ENCODE measurements at regions not wholly inside any gene's neighbourhood (a gene's known extent, or its start where the extent isn't known, plus 50 kb on each side); places are given as distances from the start of the nearest gene placed in this dataset.
"Not testable (repeated sequence)": the region's sequence is repeated elsewhere in the genome, so short reads cannot be mapped to it uniquely, and the experiment has no call there.

DNA sequence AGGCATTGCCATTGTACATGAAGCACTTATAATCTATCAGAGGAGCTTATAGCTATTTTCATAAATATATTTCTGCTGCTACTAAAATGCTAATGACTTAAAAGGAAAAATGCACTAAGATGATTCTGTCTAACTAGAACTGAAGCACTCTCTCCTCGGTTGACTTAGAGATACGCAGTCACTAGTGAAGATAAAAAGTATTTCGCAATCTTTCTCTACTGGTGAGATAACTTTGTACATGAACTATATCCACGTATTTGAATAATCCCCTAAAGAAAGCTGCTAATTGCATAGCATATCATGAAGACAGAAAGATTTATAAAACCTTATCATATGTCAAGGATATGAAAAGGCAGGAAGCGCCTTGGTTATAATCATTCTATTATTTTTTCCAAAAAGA is 658.1 kb upstream of the PRMT6 start:
- TF ChIP-seq, protein P1, sequence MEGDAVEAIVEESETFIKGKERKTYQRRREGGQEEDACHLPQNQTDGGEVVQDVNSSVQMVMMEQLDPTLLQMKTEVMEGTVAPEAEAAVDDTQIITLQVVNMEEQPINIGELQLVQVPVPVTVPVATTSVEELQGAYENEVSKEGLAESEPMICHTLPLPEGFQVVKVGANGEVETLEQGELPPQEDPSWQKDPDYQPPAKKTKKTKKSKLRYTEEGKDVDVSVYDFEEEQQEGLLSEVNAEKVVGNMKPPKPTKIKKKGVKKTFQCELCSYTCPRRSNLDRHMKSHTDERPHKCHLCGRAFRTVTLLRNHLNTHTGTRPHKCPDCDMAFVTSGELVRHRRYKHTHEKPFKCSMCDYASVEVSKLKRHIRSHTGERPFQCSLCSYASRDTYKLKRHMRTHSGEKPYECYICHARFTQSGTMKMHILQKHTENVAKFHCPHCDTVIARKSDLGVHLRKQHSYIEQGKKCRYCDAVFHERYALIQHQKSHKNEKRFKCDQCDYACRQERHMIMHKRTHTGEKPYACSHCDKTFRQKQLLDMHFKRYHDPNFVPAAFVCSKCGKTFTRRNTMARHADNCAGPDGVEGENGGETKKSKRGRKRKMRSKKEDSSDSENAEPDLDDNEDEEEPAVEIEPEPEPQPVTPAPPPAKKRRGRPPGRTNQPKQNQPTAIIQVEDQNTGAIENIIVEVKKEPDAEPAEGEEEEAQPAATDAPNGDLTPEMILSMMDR (IDR thresholded peaks at IDR 0.05; ENCODE audit: insufficient read depth, low read depth, low read length, missing control alignments): no peak
- DNase-seq (ENCODE audit: low read depth): no peak
- no peak overlapping the region for H3K4me3 ChIP-seq (ENCODE audit: low read depth, low read length)

DNA sequence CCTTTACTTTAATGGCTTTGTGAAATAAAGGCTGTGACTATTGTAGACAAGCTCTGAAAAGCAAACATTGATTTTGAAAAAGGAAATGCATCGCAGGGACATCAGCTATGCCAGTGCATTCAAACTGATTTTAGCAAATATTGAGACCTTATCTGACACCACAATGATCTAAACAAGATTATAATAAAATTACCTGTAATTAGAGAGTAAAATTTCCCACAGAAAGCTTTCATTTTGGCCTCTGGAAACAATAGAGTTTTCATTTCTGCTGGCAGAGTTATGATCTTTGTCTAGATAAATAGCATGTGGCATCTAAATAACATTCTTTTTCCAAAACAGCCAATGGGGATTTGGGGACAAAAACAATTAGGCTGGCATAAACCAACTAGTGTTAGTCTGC is 650.4 kb upstream of the PRMT6 start:
- no peak for DNase-seq (ENCODE audit: low read depth)
- H3K4me3 ChIP-seq (ENCODE audit: low read depth, low read length): no peak overlapping the region
- TF ChIP-seq, protein P1 (IDR thresholded peaks at IDR 0.05; ENCODE audit: insufficient read depth, low read depth, low read length, missing control alignments): no peak

DNA sequence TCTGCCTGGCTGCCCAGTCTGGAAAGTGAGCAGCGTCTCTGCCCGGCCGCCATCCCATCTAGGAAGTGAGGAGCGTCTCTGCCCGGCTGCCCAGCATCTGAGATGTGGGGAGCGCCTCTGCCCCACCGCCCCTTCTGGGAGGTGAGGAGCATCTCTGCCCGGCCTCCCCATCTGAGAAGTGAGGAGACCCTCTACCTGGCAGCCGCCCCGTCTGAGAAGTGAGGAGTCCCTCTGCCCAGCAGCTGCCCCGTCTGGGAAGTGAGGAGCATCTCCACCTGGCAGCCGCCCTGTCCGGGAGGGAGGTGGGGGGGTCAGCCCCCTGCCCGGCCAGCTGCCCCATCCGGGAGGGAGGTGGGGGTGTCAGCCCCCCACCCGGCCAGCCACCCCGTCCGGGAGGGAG is 644.2 kb upstream of the PRMT6 start:
- H3K4me3 ChIP-seq (ENCODE audit: low read depth, low read length); DNase-seq (ENCODE audit: low read depth): not testable (repeated sequence)

DNA sequence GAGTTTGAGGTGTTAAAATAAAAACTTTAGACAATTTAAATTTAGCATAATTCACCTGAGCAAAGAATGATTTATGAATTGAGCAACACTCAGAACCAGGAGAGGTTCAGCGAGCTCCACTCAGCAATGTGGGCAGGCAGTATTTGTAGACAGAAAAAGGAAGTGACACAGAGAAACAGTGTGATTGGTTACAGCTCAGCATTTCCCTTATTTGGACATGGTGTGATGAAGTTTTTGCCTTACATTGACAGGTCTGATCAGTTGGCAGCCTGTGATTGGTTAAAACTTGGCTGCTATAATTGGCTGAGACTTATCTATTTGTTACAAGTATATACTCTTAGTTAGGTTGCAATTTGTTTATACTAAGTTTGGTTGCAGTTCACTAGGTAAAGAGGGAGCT is 621.2 kb upstream of the PRMT6 start:
- TF ChIP-seq, protein P1 (IDR thresholded peaks at IDR 0.05; ENCODE audit: insufficient read depth, low read depth, low read length, missing control alignments): no peak

DNA sequence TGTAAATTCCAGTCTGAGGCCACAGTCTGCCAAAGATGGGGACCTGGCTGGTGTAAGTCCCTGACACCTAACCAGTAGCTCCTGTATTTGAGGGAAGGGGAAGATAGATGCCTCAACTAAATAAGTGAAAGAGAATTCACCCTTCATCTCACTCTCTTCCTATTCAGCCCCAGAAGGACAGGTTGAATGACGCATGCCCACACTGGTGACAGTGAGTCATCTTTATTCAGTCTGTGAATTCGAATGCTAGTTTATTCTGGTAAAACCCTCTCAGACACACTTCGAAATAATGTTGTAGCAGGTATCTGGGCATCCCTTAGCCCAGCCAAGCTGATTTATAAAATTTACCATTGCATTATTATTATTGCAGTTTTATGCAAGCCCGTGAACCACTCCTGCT is 617.0 kb upstream of the PRMT6 start:
- H3K4me3 ChIP-seq (ENCODE audit: low read depth, low read length): no peak overlapping the region
- TF ChIP-seq, protein P1 (IDR thresholded peaks at IDR 0.05; ENCODE audit: insufficient read depth, low read depth, low read length, missing control alignments): no peak
- no peak for DNase-seq (ENCODE audit: low read depth)

More for the DNA sequence above, 621.2 kb upstream of the PRMT6 start:
- DNase-seq (ENCODE audit: low read depth): no peak
- no peak overlapping the region for H3K4me3 ChIP-seq (ENCODE audit: low read depth, low read length)

DNA sequence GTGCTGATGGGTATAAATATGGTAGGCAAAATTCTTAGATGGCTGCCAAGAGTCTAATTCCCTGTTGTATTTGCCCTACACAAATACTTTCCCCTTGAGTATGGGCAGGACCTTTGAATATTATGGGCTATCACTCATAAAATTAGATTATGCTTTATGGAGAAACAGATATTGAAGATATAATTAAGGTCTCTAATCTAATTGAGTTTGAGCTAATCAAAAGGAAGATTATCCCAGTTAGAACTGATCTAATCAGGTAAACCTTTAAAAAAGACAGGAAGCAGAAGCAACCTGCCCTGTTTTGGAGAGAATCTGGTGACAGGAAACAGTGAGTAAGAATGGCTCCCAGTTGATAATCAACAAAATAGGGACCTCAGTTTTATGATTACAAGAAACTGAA is 609.0 kb upstream of the PRMT6 start:
- TF ChIP-seq, protein P1 (IDR thresholded peaks at IDR 0.05; ENCODE audit: insufficient read depth, low read depth, low read length, missing control alignments): no peak
- no peak for DNase-seq (ENCODE audit: low read depth)
- no peak overlapping the region for H3K4me3 ChIP-seq (ENCODE audit: low read depth, low read length)

DNA sequence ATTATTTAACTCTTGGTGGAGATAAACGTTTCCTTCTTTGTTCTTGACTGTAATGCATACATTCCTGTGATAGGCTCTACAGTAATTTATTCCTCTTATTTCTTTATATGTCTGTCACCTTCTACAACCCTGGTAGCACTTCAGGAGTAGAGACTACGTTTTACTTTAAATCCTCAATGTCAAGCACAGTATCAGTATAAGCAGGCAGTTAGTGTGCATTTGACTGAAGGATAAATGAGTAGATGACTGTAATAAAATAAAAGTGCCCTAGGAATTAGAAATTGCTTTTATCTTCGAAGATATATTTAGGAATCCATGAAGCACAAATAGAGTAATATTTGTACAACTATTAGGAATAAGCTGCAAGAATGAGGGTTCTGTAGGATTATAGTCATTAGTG is 599.6 kb upstream of the PRMT6 start:
- H3K4me3 ChIP-seq (ENCODE audit: low read depth, low read length): no peak overlapping the region
- TF ChIP-seq, protein P1 (IDR thresholded peaks at IDR 0.05; ENCODE audit: insufficient read depth, low read depth, low read length, missing control alignments): no peak
- DNase-seq (ENCODE audit: low read depth): no peak

Data from GM12865 (cell line).